Uterus (tissue), 2 donors: ENCODE measurements at regions not wholly inside any gene's neighbourhood (a gene's known extent, or its start where the extent isn't known, plus 50 kb on each side); places are given as distances from the start of the nearest gene placed in this dataset.

Source experiments
- POLR2A ChIP-seq, 2 donors: fragments of 450-650 bp; IDR thresholded peaks; one replicate each; pipeline ENCODE4 v1.6.1; 2016; ENCODE audit warnings: antibody characterized with exemption in 2 of 2, mild to moderate bottlenecking in 1 of 2, moderate library complexity in 1 of 2
- TF ChIP-seq, protein P1 (sequence below), 4 experiments: fragments of 200-600 bp in 2 of 4; fragments of 450-650 bp in 2 of 4; sonication (generic) in 2 of 4; IDR thresholded peaks; one replicate each; pipeline ENCODE4 v1.5.1; 2016 to 2019; ENCODE audit warnings: antibody characterized with exemption in 4 of 4, mild to moderate bottlenecking in 2 of 4, moderate library complexity in 1 of 4

DNA sequence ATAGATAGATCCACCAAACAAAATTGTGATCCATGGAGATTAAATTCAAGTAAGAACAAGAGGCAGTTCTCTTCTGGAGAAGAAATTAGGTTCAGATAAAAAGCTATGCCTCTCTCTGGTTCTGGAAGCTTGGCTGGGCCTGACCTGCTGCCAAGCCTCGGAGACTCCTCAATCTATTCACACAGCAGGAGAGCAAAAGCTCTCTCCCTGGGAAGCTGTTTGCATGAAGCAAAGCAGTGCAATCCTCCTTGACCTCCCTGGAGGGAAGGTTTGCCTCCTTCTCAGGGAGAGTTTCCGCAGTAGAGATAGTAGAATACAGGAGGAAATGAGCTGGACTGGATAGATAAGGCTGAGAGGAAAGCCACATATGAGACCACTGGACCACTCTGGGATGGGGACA is 78.1 kb upstream of the GNAO1 start:
- TF ChIP-seq, protein P1, sequence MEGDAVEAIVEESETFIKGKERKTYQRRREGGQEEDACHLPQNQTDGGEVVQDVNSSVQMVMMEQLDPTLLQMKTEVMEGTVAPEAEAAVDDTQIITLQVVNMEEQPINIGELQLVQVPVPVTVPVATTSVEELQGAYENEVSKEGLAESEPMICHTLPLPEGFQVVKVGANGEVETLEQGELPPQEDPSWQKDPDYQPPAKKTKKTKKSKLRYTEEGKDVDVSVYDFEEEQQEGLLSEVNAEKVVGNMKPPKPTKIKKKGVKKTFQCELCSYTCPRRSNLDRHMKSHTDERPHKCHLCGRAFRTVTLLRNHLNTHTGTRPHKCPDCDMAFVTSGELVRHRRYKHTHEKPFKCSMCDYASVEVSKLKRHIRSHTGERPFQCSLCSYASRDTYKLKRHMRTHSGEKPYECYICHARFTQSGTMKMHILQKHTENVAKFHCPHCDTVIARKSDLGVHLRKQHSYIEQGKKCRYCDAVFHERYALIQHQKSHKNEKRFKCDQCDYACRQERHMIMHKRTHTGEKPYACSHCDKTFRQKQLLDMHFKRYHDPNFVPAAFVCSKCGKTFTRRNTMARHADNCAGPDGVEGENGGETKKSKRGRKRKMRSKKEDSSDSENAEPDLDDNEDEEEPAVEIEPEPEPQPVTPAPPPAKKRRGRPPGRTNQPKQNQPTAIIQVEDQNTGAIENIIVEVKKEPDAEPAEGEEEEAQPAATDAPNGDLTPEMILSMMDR (IDR thresholded peaks at IDR 0.05): no peak
- TF ChIP-seq POLR2A (IDR thresholded peaks at IDR 0.05): no peak
